ENCODE measurements at regions not wholly inside any gene's neighbourhood (a gene's known extent, or its start where the extent isn't known, plus 50 kb on each side); places are given as distances from the start of the nearest gene placed in this dataset.
"Not testable (repeated sequence)": the region's sequence is repeated elsewhere in the genome, so short reads cannot be mapped to it uniquely, and the experiment has no call there.

GRCh38 chr10:117492504-117492903 is 50.0 kb upstream of the EMX2 start:
- no peak for DNase-seq (ENCODE audit: low read depth)

GRCh38 chr10:117488004-117488403 is 54.5 kb upstream of the EMX2 start:
- DNase-seq (ENCODE audit: low read depth), result no peak

- no peak for DNase-seq (ENCODE audit: low read depth)
These were observed 55.9 kb upstream of the EMX2 start for GRCh38 chr10:117486606-117487005.

- DNase-seq (ENCODE audit: low read depth), result no peak
These were observed 59.4 kb upstream of the EMX2 start for GRCh38 chr10:117483056-117483590.

- not testable (repeated sequence) for DNase-seq (ENCODE audit: low read depth)
These were observed 61.5 kb upstream of the EMX2 start for GRCh38 chr10:117481011-117481410.

- DNase-seq (ENCODE audit: low read depth), result no peak
These were observed 62.4 kb upstream of the EMX2 start for GRCh38 chr10:117480097-117480496.

- no peak for DNase-seq (ENCODE audit: low read depth)
These were observed 64.4 kb upstream of the EMX2 start for GRCh38 chr10:117477961-117478670.

GRCh38 chr10:117477211-117477947 is 65.2 kb upstream of the EMX2 start:
- DNase-seq (ENCODE audit: low read depth), result no peak

GRCh38 chr10:117476716-117477115 is 65.8 kb upstream of the EMX2 start:
- DNase-seq (ENCODE audit: low read depth), result no peak

- DNase-seq (ENCODE audit: low read depth), result no peak
These were observed 66.3 kb upstream of the EMX2 start for GRCh38 chr10:117476281-117476680.

GRCh38 chr10:117472872-117473271 is 69.7 kb upstream of the EMX2 start:
- DNase-seq (ENCODE audit: low read depth), result no peak

GRCh38 chr10:117471344-117471874 is 71.1 kb upstream of the EMX2 start:
- DNase-seq (ENCODE audit: low read depth), result no peak

- no peak for DNase-seq (ENCODE audit: low read depth)
These were observed 71.8 kb upstream of the EMX2 start for GRCh38 chr10:117470733-117471132.

- no peak for DNase-seq (ENCODE audit: low read depth)
These were observed 73.9 kb upstream of the EMX2 start for GRCh38 chr10:117468665-117469064.

GRCh38 chr10:117464176-117464575 is 78.4 kb upstream of the EMX2 start:
- no peak for DNase-seq (ENCODE audit: low read depth)

- no peak for DNase-seq (ENCODE audit: low read depth)
These were observed 79.0 kb upstream of the EMX2 start for GRCh38 chr10:117463545-117463920.

GRCh38 chr10:117462816-117463544 is 79.6 kb upstream of the EMX2 start:
- DNase-seq (ENCODE audit: low read depth), result no peak

GRCh38 chr10:117462424-117462792 is 80.1 kb upstream of the EMX2 start:
- DNase-seq (ENCODE audit: low read depth), result no peak

- no peak for DNase-seq (ENCODE audit: low read depth)
These were observed 80.7 kb upstream of the EMX2 start for GRCh38 chr10:117461766-117462423.

- no peak for DNase-seq (ENCODE audit: low read depth)
These were observed 81.4 kb upstream of the EMX2 start for GRCh38 chr10:117460846-117461765.

- no peak for DNase-seq (ENCODE audit: low read depth)
These were observed 83.3 kb upstream of the PDZD8 start for GRCh38 chr10:117458571-117458970.

Measured in activated gamma-delta T cell treated with anti-CD3 and anti-CD28 coated beads, Interleukin-2, amount 50 U/mL, for 16 hours (primary cell).